HG02973 (cell line): ENCODE measurements at regions not wholly inside any gene's neighbourhood (a gene's known extent, or its start where the extent isn't known, plus 50 kb on each side); places are given as distances from the start of the nearest gene placed in this dataset.
"Not testable (repeated sequence)": the region's sequence is repeated elsewhere in the genome, so short reads cannot be mapped to it uniquely, and the experiment has no call there.

Experiments
- ATAC-seq: cut with Tn5 transposase; IDR thresholded peaks from one replicate; pipeline ENCODE4 v1.9.1; 2021; ENCODE audit warnings: moderate library complexity; ENCODE audit not compliant: unreplicated experiment

GRCh38 chr1:67611846-67612245 lies 73.2 kb upstream of the GADD45A start:
- ATAC-seq: no peak

- no peak for ATAC-seq
Observed at GRCh38 chr1:67612788-67613241, 72.2 kb upstream of the GADD45A start.

- not testable (repeated sequence) for ATAC-seq
Observed at GRCh38 chr1:67613479-67613878, 71.5 kb upstream of the GADD45A start.

GRCh38 chr1:67614511-67614934 lies 70.5 kb upstream of the GADD45A start:
- ATAC-seq: no peak

- no peak for ATAC-seq
Observed at GRCh38 chr1:67615886-67616285, 69.1 kb upstream of the GADD45A start.

GRCh38 chr1:67616394-67616985 lies 68.5 kb upstream of the GADD45A start:
- no peak for ATAC-seq

GRCh38 chr1:67618285-67619018 lies 66.5 kb upstream of the GADD45A start:
- ATAC-seq: no peak

GRCh38 chr1:67619080-67619479 lies 65.9 kb upstream of the GADD45A start:
- ATAC-seq: no peak

- ATAC-seq: no peak
Observed at GRCh38 chr1:67623906-67624305, 61.1 kb upstream of the GADD45A start.

- no peak for ATAC-seq
Observed at GRCh38 chr1:67624680-67625079, 60.3 kb upstream of the GADD45A start.

GRCh38 chr1:67626090-67626860 lies 58.7 kb upstream of the GADD45A start:
- ATAC-seq: no peak

GRCh38 chr1:67626861-67627235 lies 58.2 kb upstream of the GADD45A start:
- ATAC-seq: no peak

GRCh38 chr1:67627336-67627735 lies 57.7 kb upstream of the GADD45A start:
- ATAC-seq: no peak

- no peak for ATAC-seq
Observed at GRCh38 chr1:67627906-67628305, 57.1 kb upstream of the GADD45A start.

GRCh38 chr1:67629370-67630075 lies 55.5 kb upstream of the GADD45A start:
- no peak for ATAC-seq

- ATAC-seq: no peak
Observed at GRCh38 chr1:67630438-67631045, 54.5 kb upstream of the GADD45A start.

GRCh38 chr1:67632356-67632755 lies 52.6 kb upstream of the GADD45A start:
- ATAC-seq: no peak

GRCh38 chr1:67632811-67633655 lies 52.0 kb upstream of the GADD45A start:
- ATAC-seq: no peak

GRCh38 chr1:67634396-67634935 lies 50.5 kb upstream of the GADD45A start:
- ATAC-seq: no peak
